Fibroblast of skin of left biceps (primary cell): ENCODE measurements at regions not wholly inside any gene's neighbourhood (a gene's known extent, or its start where the extent isn't known, plus 50 kb on each side); places are given as distances from the start of the nearest gene placed in this dataset.

ENCODE experiments used
- DNase-seq, 2 experiments: peaks; one replicate each; pipeline ENCODE4 v3.0.0-alpha.2; 2013; ENCODE audit warnings: low read depth in 2 of 2

GRCh38 chr2:120567128-120567527 is 168.5 kb upstream of the GLI2 start:
- no peak for DNase-seq

- DNase-seq = no peak
These were observed 167.3 kb upstream of the GLI2 start for GRCh38 chr2:120568089-120568974.

GRCh38 chr2:120568975-120569268 is 166.7 kb upstream of the GLI2 start:
- DNase-seq = no peak

GRCh38 chr2:120570001-120570400 is 165.7 kb upstream of the GLI2 start:
- DNase-seq = no peak

GRCh38 chr2:120570546-120570945 is 165.1 kb upstream of the GLI2 start:
- DNase-seq = no peak

GRCh38 chr2:120571015-120571728 is 164.5 kb upstream of the GLI2 start:
- no peak for DNase-seq

GRCh38 chr2:120572226-120572625 is 163.4 kb upstream of the GLI2 start:
- DNase-seq = no peak

- no peak for DNase-seq
These were observed 161.0 kb upstream of the GLI2 start for GRCh38 chr2:120574620-120575019.

GRCh38 chr2:120575966-120576365 is 159.7 kb upstream of the GLI2 start:
- DNase-seq = no peak

- DNase-seq = no peak
These were observed 158.9 kb upstream of the GLI2 start for GRCh38 chr2:120576509-120577474.

GRCh38 chr2:120577721-120578295 is 157.9 kb upstream of the GLI2 start:
- DNase-seq = no peak

GRCh38 chr2:120578576-120579352 is 156.9 kb upstream of the GLI2 start:
- DNase-seq = no peak

- no peak for DNase-seq
These were observed 155.6 kb upstream of the GLI2 start for GRCh38 chr2:120579916-120580685.

GRCh38 chr2:120580709-120581108 is 155.0 kb upstream of the GLI2 start:
- DNase-seq = no peak

- no peak for DNase-seq
These were observed 152.5 kb upstream of the GLI2 start for GRCh38 chr2:120583121-120583520.

- no peak for DNase-seq
These were observed 151.7 kb upstream of the GLI2 start for GRCh38 chr2:120583851-120584570.

GRCh38 chr2:120586507-120587278 is 149.0 kb upstream of the GLI2 start:
- no peak for DNase-seq

- no peak for DNase-seq
These were observed 148.2 kb upstream of the GLI2 start for GRCh38 chr2:120587279-120587996.
